ENCODE measurements at regions not wholly inside any gene's neighbourhood (a gene's known extent, or its start where the extent isn't known, plus 50 kb on each side); places are given as distances from the start of the nearest gene placed in this dataset.

DNA sequence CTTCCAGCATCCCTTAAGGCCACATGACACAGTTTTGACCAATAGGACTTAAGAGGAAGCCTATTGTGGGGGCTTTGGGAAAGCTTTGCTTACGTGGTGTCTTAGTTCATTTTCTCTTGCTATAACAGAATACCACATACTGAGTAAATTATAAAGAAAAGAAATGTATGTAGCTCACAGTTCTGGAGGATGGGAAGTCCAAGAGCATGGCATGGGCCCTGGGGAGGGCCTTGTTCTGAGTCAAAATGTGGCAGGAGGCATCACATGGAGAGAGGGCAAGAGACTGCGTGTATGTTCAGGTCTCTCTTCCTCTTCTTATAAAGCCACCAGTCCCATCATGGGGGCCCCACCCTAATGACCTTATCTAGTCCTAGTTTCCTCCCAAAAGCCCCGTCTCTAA, 68.6 kb upstream of the CPEB4 start:
- intact Hi-C loops (cut with DNase I) = no loop called here
- H3K4me3 ChIP-seq = no peak overlapping the region
- no peaks in the 10 kb centered on the region for H3K36me3 ChIP-seq
- no peaks in the 10 kb centered on the region for H3K4me1 ChIP-seq
- no peak overlapping the region for H3K27ac ChIP-seq
- 88 to 90% methylated on average over 3 of the region's 3 CpGs for WGBS, 2 donors
- DNase-seq = no peak
- TF ChIP-seq POLR2AphosphoS5 (IDR thresholded peaks at IDR 0.05) (no peak), EP300 (IDR thresholded peaks at IDR 0.05) (no peak)
- TF ChIP-seq, protein P1, sequence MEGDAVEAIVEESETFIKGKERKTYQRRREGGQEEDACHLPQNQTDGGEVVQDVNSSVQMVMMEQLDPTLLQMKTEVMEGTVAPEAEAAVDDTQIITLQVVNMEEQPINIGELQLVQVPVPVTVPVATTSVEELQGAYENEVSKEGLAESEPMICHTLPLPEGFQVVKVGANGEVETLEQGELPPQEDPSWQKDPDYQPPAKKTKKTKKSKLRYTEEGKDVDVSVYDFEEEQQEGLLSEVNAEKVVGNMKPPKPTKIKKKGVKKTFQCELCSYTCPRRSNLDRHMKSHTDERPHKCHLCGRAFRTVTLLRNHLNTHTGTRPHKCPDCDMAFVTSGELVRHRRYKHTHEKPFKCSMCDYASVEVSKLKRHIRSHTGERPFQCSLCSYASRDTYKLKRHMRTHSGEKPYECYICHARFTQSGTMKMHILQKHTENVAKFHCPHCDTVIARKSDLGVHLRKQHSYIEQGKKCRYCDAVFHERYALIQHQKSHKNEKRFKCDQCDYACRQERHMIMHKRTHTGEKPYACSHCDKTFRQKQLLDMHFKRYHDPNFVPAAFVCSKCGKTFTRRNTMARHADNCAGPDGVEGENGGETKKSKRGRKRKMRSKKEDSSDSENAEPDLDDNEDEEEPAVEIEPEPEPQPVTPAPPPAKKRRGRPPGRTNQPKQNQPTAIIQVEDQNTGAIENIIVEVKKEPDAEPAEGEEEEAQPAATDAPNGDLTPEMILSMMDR (IDR thresholded peaks at IDR 0.05) = no peak
- no peaks in the 10 kb centered on the region for H3K9me3 ChIP-seq
- H3K27me3 ChIP-seq = no peaks in the 10 kb centered on the region

DNA sequence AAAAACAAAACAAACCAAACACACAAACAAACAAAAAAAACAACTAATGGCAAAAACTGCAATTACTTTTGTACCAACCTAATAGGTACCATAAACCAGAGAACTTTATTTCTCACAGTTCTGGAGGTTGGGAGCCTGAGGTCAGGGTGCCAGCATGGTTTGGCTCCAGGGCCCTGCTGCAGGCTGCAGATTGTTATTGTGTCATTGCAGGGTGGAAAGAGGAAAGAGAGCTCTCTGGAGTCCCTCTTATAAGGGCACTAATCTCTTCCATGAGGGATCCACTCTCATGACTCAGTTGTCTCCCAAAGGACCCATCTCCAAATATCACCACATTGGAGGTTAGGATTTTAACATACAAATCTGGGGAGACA, 64.9 kb upstream of the CPEB4 start:
- Histone ChIP-seq H3K27ac (no peak overlapping the region), H3K27me3 (no peaks in the 10 kb centered on the region), H3K4me1 (no peaks in the 10 kb centered on the region), H3K36me3 (no peaks in the 10 kb centered on the region), H3K9me3 (no peaks in the 10 kb centered on the region), H3K4me3 (no peak overlapping the region)
- intact Hi-C loops (cut with DNase I) = no loop called here
- no peak for TF ChIP-seq EP300 (IDR thresholded peaks at IDR 0.05)
- TF ChIP-seq POLR2AphosphoS5 (IDR thresholded peaks at IDR 0.05) = no peak
- TF ChIP-seq, protein P1 (IDR thresholded peaks at IDR 0.05) = no peak
- no peak for TF ChIP-seq POLR2A (IDR thresholded peaks at IDR 0.05)
- no peak for DNase-seq

DNA sequence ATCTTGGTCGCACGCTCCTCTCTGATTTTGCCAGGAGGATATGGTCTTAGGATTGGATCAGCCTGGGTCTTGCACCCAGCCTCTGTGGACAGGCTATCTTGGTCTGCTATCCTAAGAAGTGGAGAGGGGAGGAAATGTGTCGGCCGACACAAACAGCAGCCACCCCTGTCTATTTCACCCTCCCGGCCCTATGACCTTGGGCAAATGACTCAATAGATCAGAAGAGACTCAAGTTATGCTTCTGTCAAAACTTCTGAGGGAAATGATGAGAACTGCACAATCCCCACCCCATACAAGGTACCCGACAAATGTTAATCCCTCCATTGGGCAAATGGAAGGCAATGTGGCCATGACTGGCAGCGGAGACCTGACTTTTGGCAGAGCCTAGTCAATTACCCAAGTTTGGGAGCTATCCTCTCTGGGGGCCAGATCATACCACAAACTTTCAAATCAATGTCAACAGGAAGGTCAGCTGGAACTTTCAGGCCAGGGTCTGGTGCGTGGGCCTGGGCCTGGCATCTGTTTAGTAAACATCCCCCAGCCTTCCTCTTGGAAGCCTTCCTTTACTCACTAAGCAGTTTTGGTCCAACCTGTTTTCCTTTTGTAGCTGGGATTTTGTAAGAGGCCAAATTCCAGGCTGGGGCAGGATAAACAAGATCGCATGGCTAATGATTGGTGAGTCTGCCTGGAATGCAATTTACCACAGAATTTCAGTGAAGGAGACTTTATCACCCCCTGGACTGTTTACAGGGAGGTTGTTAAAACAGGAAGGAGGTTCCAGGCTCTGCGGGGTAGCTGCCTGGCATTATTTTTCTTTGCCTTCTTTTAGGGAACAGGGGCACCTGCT, 64.2 kb upstream of the CPEB4 start:
- no peaks in the 10 kb centered on the region for H3K9me3 ChIP-seq
- no peak for TF ChIP-seq EP300 (IDR thresholded peaks at IDR 0.05)
- TF ChIP-seq POLR2AphosphoS5 (IDR thresholded peaks at IDR 0.05) = no peak
- TF ChIP-seq, protein P1 (IDR thresholded peaks at IDR 0.05) = no peak
- TF ChIP-seq POLR2A (IDR thresholded peaks at IDR 0.05) = no peak
- no peak overlapping the region for H3K4me3 ChIP-seq
- intact Hi-C loops (cut with DNase I) = no loop called here
- WGBS, 2 donors = 62 to 74% methylated on average over 10 of the region's 10 CpGs
- no peaks in the 10 kb centered on the region for H3K36me3 ChIP-seq
- no peak for DNase-seq
- H3K4me1 ChIP-seq = no peaks in the 10 kb centered on the region
- H3K27me3 ChIP-seq = no peaks in the 10 kb centered on the region
- H3K27ac ChIP-seq = no peak overlapping the region

DNA sequence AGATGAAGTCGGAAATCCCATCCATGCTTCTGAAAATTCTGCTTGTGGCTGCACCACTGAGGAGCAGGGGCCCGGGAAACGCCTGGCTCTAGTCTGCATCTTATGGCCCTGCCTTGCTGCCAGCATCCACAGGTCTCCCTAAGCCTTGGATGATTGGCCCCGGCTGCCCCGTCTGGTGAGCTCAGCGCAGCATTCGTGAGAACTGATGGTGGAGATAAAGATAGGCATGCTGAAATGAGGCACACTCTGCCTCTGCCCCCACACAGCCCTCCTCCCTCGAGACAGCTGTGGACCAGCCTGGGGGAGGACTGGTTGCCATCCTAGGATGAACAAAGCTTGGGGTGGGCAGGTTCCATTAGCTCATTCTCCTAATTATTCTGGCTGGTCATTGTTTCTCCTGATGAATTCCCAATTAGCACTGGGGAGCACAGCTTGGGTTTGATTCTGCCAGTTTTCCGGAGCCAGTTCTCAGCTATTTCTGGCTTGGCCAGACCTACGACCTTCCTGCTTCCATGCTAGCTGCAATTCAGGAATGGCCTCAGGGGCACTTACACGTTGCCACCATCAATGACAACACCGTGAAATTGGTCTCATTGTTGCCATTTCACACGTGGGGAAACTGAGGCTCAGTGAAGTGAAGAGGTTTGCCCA, 62.8 kb upstream of the CPEB4 start:
- WGBS, 2 donors = 85 to 86% methylated on average over 13 of the region's 13 CpGs
- no peaks in the 10 kb centered on the region for H3K27me3 ChIP-seq
- TF ChIP-seq, protein P1 (IDR thresholded peaks at IDR 0.05) = no peak
- TF ChIP-seq EP300 (IDR thresholded peaks at IDR 0.05) (no peak), POLR2AphosphoS5 (IDR thresholded peaks at IDR 0.05) (no peak), POLR2A (IDR thresholded peaks at IDR 0.05) (no peak)
- no peaks in the 10 kb centered on the region for H3K4me1 ChIP-seq
- no peak for DNase-seq
- no peak overlapping the region for H3K4me3 ChIP-seq
- no peak overlapping the region for H3K27ac ChIP-seq
- H3K36me3 ChIP-seq = no peaks in the 10 kb centered on the region
- no peaks in the 10 kb centered on the region for H3K9me3 ChIP-seq
- intact Hi-C loops (cut with DNase I) = no loop called here
